SK-N-SH (cell line): ENCODE measurements at regions not wholly inside any gene's neighbourhood (a gene's known extent, or its start where the extent isn't known, plus 50 kb on each side); places are given as distances from the start of the nearest gene placed in this dataset.

ENCODE experiments used
- CTCF ChIA-PET: fragments of 300-600, 350-600 bp; formaldehyde crosslinking; extraction: SDS; loops from one replicate; lab custom pipeline; 2021; lab: Yijun Ruan, JAX
- POLR2A ChIA-PET: fragments of 350-600 bp; sonication (Branson Sonifier 250); formaldehyde crosslinking; extraction: SDS; loops from one replicate; lab custom pipeline; 2020; ENCODE audit warnings: antibody characterized with exemption, inconsistent platforms; lab: Yijun Ruan, JAX
- DNase-seq: peaks from one replicate; pipeline ENCODE4 v3.0.0; 2012
- H2AFZ ChIP-seq: fragments of 200-600 bp; sonication (generic); 2 replicates; pipeline ENCODE4 v1.8.1; 2016; ENCODE audit warnings: antibody characterized with exemption, mild to moderate bottlenecking, low read depth
- H3F3A ChIP-seq: fragments of 200-600 bp; sonication (generic); replicated peaks from 2 replicates; pipeline ENCODE3; 2016; ENCODE audit warnings: antibody characterized with exemption, mild to moderate bottlenecking; ENCODE audit not compliant: insufficient read depth
- H3K27ac ChIP-seq, 2 experiments: fragments of 200-500 bp in 1 of 2; fragments of 200-600 bp in 1 of 2; sonication (Bioruptor generic) in 1 of 2; sonication (generic), shearing (Covaris generic) in 1 of 2; 2 replicates each; pipeline versions ENCODE4 v1.5.1 to v1.6.1; 2014 to 2016; ENCODE audit warnings: low read depth in 2 of 2, inconsistent platforms in 1 of 2, low read length in 1 of 2, mild to moderate bottlenecking in 1 of 2, mixed read lengths in 1 of 2
- H3K27me3 ChIP-seq: fragments of 200-600 bp; sonication (generic), shearing (Covaris generic); 2 replicates; pipeline ENCODE4 v1.6.1; 2016; ENCODE audit warnings: mixed run types; ENCODE audit not compliant: insufficient read depth
- H3K36me3 ChIP-seq, 2 experiments: fragments of 200-500 bp in 1 of 2; fragments of 200-600 bp in 1 of 2; sonication (Bioruptor generic) in 1 of 2; sonication (generic) in 1 of 2; replicated peaks in 1 of 2; 2 replicates each; pipeline versions ENCODE3 to v1.5.1; 2014 to 2016; ENCODE audit warnings: low read length in 1 of 2, mild to moderate bottlenecking in 1 of 2; ENCODE audit not compliant: insufficient read depth in 2 of 2, control insufficient read depth in 1 of 2
- H3K4me1 ChIP-seq, 2 experiments: fragments of 200-500 bp in 1 of 2; fragments of 200-600 bp in 1 of 2; sonication (Bioruptor generic) in 1 of 2; sonication (generic), shearing (Covaris generic) in 1 of 2; 2 replicates each; pipeline versions ENCODE4 v1.5.1 to v1.6.1; 2014 to 2016; ENCODE audit warnings: low read depth in 1 of 2, low read length in 1 of 2, mixed run types in 1 of 2; ENCODE audit not compliant: insufficient read depth in 2 of 2, control insufficient read depth in 1 of 2
- H3K4me2 ChIP-seq: fragments of 200-600 bp; sonication (generic), shearing (Covaris generic); 2 replicates; pipeline ENCODE4 v1.6.1; 2017; ENCODE audit warnings: mixed run types
- H3K4me3 ChIP-seq, 2 experiments: fragments of 200-500 bp in 1 of 2; fragments of 200-600 bp in 1 of 2; sonication (Bioruptor generic) in 1 of 2; sonication (generic), shearing (Covaris generic) in 1 of 2; 2 replicates each; pipeline versions ENCODE4 v1.5.1 to v1.8.1; 2014 to 2016; ENCODE audit warnings: low read depth in 2 of 2, inconsistent platforms in 1 of 2, low read length in 1 of 2, mild to moderate bottlenecking in 1 of 2, mixed read lengths in 1 of 2, moderate library complexity in 1 of 2
- H3K79me2 ChIP-seq: fragments of 200-600 bp; sonication (generic); 2 replicates; pipeline ENCODE4 v1.8.1; 2017; ENCODE audit warnings: mild to moderate bottlenecking; ENCODE audit not compliant: insufficient read depth
- H3K9ac ChIP-seq: fragments of 200-600 bp; sonication (generic); 2 replicates; pipeline ENCODE4 v1.6.1; 2017; ENCODE audit warnings: mixed run types
- H3K9me2 ChIP-seq: fragments of 200-600 bp; sonication (generic); 2 replicates; pipeline ENCODE4 v1.6.1; 2017; ENCODE audit warnings: mixed run types
- H3K9me3 ChIP-seq: fragments of 200-600 bp; sonication (generic); 2 replicates; pipeline ENCODE4 v1.6.1; 2017; ENCODE audit warnings: mixed run types, mild to moderate bottlenecking, moderate library complexity
- H4K20me1 ChIP-seq: fragments of 200-600 bp; sonication (generic); 2 replicates; pipeline ENCODE4 v1.6.1; 2017; ENCODE audit warnings: mild to moderate bottlenecking, mixed run types; ENCODE audit not compliant: insufficient read depth
- CHD2 ChIP-seq: fragments of 150-350 bp; IDR thresholded peaks from 2 replicates; pipeline ENCODE4 v1.6.1; 2018; ENCODE audit warnings: low read length; ENCODE audit not compliant: partially characterized antibody
- CTCF ChIP-seq: fragments of 200-600 bp; sonication (generic); IDR thresholded peaks from 2 replicates; pipeline ENCODE4 v1.6.1; 2017; ENCODE audit warnings: antibody characterized with exemption, mild to moderate bottlenecking, moderate library complexity
- FOXJ3 ChIP-seq: sonication (generic); formaldehyde crosslinking; IDR thresholded peaks from 2 replicates; pipeline ENCODE4 v1.5.1; 2020; ENCODE audit warnings: mild to moderate bottlenecking, missing genetic modification reagents
- IRF3 ChIP-seq: fragments of 150-350 bp; IDR thresholded peaks from 2 replicates; pipeline ENCODE4 v1.6.1; 2016; ENCODE audit warnings: mild to moderate bottlenecking, low read depth, low read length
- JUND ChIP-seq: IDR thresholded peaks from 2 replicates; pipeline ENCODE4 v1.4.0; 2012
- MEF2A ChIP-seq: IDR thresholded peaks from 2 replicates; pipeline ENCODE4 v1.4.0; 2012; ENCODE audit warnings: low read depth, borderline replicate concordance
- NFIC ChIP-seq: IDR thresholded peaks from 2 replicates; pipeline ENCODE4 v1.4.0; 2012; ENCODE audit warnings: borderline replicate concordance
- PBX3 ChIP-seq: IDR thresholded peaks from 2 replicates; pipeline ENCODE4; 2012
- RAD21 ChIP-seq: IDR thresholded peaks from 2 replicates; pipeline ENCODE4 v1.6.1; 2012; ENCODE audit warnings: mild to moderate bottlenecking, low read length
- RCOR1 ChIP-seq: fragments of 150-350 bp; IDR thresholded peaks from 2 replicates; pipeline ENCODE4 v1.6.1; 2017; ENCODE audit warnings: antibody characterized with exemption, low read length
- SIN3A ChIP-seq: IDR thresholded peaks from 2 replicates; pipeline ENCODE4 v1.6.1; 2012; ENCODE audit warnings: low read depth, mild to moderate bottlenecking, low read length, moderate library complexity, borderline replicate concordance
- USF1 ChIP-seq: IDR thresholded peaks from 2 replicates; pipeline ENCODE4 v1.4.0; 2012; ENCODE audit warnings: low read depth, borderline replicate concordance
- YY1 ChIP-seq: IDR thresholded peaks from 2 replicates; pipeline ENCODE4 v1.4.0; 2012; ENCODE audit warnings: low read depth, mild to moderate bottlenecking
- WGBS: methylation state at CpG from one replicate; pipeline ENCODE4 v1.1.6; 2017; ENCODE audit warnings: low lambda C conversion rate; 5-methylcytosine and 5-hydroxymethylcytosine counted together

GRCh38 chr11:133638921-133639320 lies 106.6 kb upstream of the OPCML start (continued):
- TF ChIP-seq PBX3 (no peak), CTCF (no peak)

- WGBS = 33% methylated on average over 16 of the region's 18 CpGs
- Histone ChIP-seq H3K9me3 (no peaks in the 10 kb centered on the region), H3K9ac (no peak overlapping the region), H3K27ac (no peak overlapping the region), H3K79me2 (no peaks in the 10 kb centered on the region), H3K4me1 (no peaks in the 10 kb centered on the region), H3K27me3 (no peaks in the 10 kb centered on the region), H3K4me2 (no peak overlapping the region), H3K4me3 (no peak overlapping the region), H3K9me2 (no peaks in the 10 kb centered on the region), H4K20me1 (no peaks in the 10 kb centered on the region), H3F3A (no peaks in the 10 kb centered on the region), H2AFZ (no peak overlapping the region), H3K36me3 (no peaks in the 10 kb centered on the region)
- TF ChIP-seq RAD21 = no peak
- no peak for TF ChIP-seq IRF3
- TF ChIP-seq NFIC = no peak
- TF ChIP-seq YY1 = no peak
- no peak for TF ChIP-seq JUND
- TF ChIP-seq RCOR1 = no peak
- TF ChIP-seq FOXJ3 (CRISPR knock-in tag) = no peak
- no peak for TF ChIP-seq USF1
- no peak for TF ChIP-seq CHD2
- no peak for TF ChIP-seq SIN3A
- no peak for TF ChIP-seq MEF2A
- ChIA-PET POLR2A (no interaction called here), CTCF (no interaction called here)
- no peak for DNase-seq
These were observed 104.5 kb upstream of the OPCML start for GRCh38 chr11:133636711-133637355.
